ENCODE measurements at regions not wholly inside any gene's neighbourhood (a gene's known extent, or its start where the extent isn't known, plus 50 kb on each side); places are given as distances from the start of the nearest gene placed in this dataset.
A peak's percentile ranks its signal among the peaks of the same experiment; 100 is the strongest.

GRCh38 chr2:191572319-191572718 lies 105.6 kb upstream of the NABP1 start:
- DNase-seq = no peak
- Histone ChIP-seq H3K9me2 (replicated peaks; ENCODE audit: low read length) (no peaks in the 10 kb centered on the region), H3K4me2 (ENCODE audit: low read length) (no peak overlapping the region), H3K9me3 (ENCODE audit: low read length) (no peaks in the 10 kb centered on the region), H3K9ac (ENCODE audit: low read length) (no peak overlapping the region), H3K4me1 (ENCODE audit: insufficient read depth, low read length) (peaks cover 48% of the 10 kb centered on the region), H3F3A (ENCODE audit: low read length, unreplicated experiment) (no peaks in the 10 kb centered on the region), H3K27me3 (ENCODE audit: low read length) (no peaks in the 10 kb centered on the region), H3K4me3 (ENCODE audit: low read length) (no peak overlapping the region), H3K27ac (ENCODE audit: low read length) (no peak overlapping the region), H3K79me2 (ENCODE audit: low read length) (no peaks in the 10 kb centered on the region), H2AFZ (ENCODE audit: low read length) (no peak overlapping the region), H3K36me3 (ENCODE audit: low read depth, low read length) (no peaks in the 10 kb centered on the region), H4K20me1 (ENCODE audit: low read length) (no peaks in the 10 kb centered on the region)
- intact Hi-C loops (cut with micrococcal nuclease) = no loop called here
- ChIA-PET POLR2A (ENCODE audit: unreplicated experiment) (no interaction called here), CTCF (interaction anchor here (0.8 kb wide), 1 partner anchor 80 kb away, joined by 5 read pairs; no protein-coding TSS in a partner anchor)
- BruUV-seq (replicated peaks) = no TSS peak
- TF ChIP-seq EZH2phosphoT487 (IDR thresholded peaks at IDR 0.05; ENCODE audit: borderline replicate concordance, low read length) = no peak
- TF ChIP-seq EZH2 (IDR thresholded peaks at IDR 0.05; ENCODE audit: low read length, unreplicated experiment) = no peak
- no peak for TF ChIP-seq CTCF (conservative IDR thresholded peaks at IDR 0.05; ENCODE audit: low read depth, low read length)
- ATAC-seq = no peak

DNA sequence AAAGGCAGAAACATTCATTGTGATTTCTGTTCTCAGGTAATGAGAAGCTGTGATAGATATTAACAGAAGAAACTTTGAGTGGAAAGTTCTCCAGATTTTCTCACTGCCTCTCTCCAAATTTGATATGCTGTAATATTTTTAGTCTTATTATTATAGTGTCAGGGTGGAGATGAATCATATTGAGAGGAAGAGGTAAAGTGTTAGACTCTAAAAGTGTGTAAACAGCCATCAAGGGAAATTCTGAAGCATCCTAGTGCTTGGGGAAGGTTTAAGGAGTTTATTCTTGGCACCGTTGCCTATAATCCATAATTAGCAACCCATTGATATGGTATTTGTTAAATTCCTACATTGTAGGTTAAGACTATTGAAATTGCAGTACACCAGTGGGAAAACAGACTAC lies 104.7 kb upstream of the NABP1 start:
- Histone ChIP-seq H3K27ac (ENCODE audit: low read length) (no peak overlapping the region), H3F3A (ENCODE audit: low read length, unreplicated experiment) (no peaks in the 10 kb centered on the region), H3K9ac (ENCODE audit: low read length) (no peak overlapping the region), H4K20me1 (ENCODE audit: low read length) (no peaks in the 10 kb centered on the region), H3K27me3 (ENCODE audit: low read length) (no peaks in the 10 kb centered on the region), H3K4me3 (ENCODE audit: low read length) (no peak overlapping the region), H3K36me3 (ENCODE audit: low read depth, low read length) (no peaks in the 10 kb centered on the region), H3K4me2 (ENCODE audit: low read length) (no peak overlapping the region), H3K9me2 (replicated peaks; ENCODE audit: low read length) (no peaks in the 10 kb centered on the region), H3K9me3 (ENCODE audit: low read length) (no peaks in the 10 kb centered on the region), H3K4me1 (ENCODE audit: insufficient read depth, low read length) (peaks cover 54% of the 10 kb centered on the region), H2AFZ (ENCODE audit: low read length) (no peak overlapping the region), H3K79me2 (ENCODE audit: low read length) (no peaks in the 10 kb centered on the region)
- ATAC-seq (no peak), DNase-seq (no peak)
- no TSS peak for BruUV-seq (replicated peaks)
- CTCF ChIA-PET = no interaction called here
- POLR2A ChIA-PET (ENCODE audit: unreplicated experiment) = interaction anchor here (0.8 kb wide), 1 partner anchor 104 kb away, joined by 5 read pairs; the partner anchor contains the start of gene NABP1
- TF ChIP-seq EZH2 (IDR thresholded peaks at IDR 0.05; ENCODE audit: low read length, unreplicated experiment) (no peak), EZH2phosphoT487 (IDR thresholded peaks at IDR 0.05; ENCODE audit: borderline replicate concordance, low read length) (no peak), CTCF (conservative IDR thresholded peaks at IDR 0.05; ENCODE audit: low read depth, low read length) (no peak)
- intact Hi-C loops (cut with micrococcal nuclease) = no loop called here

DNA sequence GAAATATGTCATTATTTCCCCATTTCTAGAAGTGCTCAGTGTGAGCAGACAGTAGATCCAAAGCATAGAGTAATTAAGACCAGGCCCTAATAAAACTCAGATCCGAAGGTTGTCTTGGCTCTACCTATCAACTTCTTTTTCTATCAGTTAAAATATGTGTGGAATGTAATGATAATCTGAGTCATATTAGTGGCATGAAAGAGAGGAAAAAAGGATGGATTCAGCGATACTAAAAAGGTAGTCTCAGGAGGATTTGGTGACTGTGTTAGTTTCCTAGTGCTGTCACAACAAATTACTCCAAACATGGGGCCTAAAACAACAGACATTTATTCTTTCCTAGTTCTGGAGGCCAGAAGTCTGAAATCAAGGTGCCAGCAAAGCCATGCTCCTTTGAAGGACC lies 103.7 kb upstream of the NABP1 start:
- no peaks in the 10 kb centered on the region for H3K27me3 ChIP-seq (ENCODE audit: low read length)
- CTCF ChIA-PET = no interaction called here
- intact Hi-C loops (cut with micrococcal nuclease) = no loop called here
- DNase-seq = peak; percentile 73
- H2AFZ ChIP-seq (ENCODE audit: low read length) = peak overlapping the region; percentile 18
- TF ChIP-seq EZH2phosphoT487 (IDR thresholded peaks at IDR 0.05; ENCODE audit: borderline replicate concordance, low read length) = no peak
- no peak for TF ChIP-seq EZH2 (IDR thresholded peaks at IDR 0.05; ENCODE audit: low read length, unreplicated experiment)
- TF ChIP-seq CTCF (conservative IDR thresholded peaks at IDR 0.05; ENCODE audit: low read depth, low read length) = no peak
- no TSS peak for BruUV-seq (replicated peaks)
- H3K79me2 ChIP-seq (ENCODE audit: low read length) = no peaks in the 10 kb centered on the region
- peak; percentile 32 for ATAC-seq
- no peaks in the 10 kb centered on the region for H3K9me2 ChIP-seq (replicated peaks; ENCODE audit: low read length)
- peaks cover 55% of the 10 kb centered on the region for H3K4me1 ChIP-seq (ENCODE audit: insufficient read depth, low read length)
- no peaks in the 10 kb centered on the region for H3K9me3 ChIP-seq (ENCODE audit: low read length)
- no peaks in the 10 kb centered on the region for H3F3A ChIP-seq (ENCODE audit: low read length, unreplicated experiment)
- H3K9ac ChIP-seq (ENCODE audit: low read length) = no peak overlapping the region
- POLR2A ChIA-PET (ENCODE audit: unreplicated experiment) = interaction anchor here (0.5 to 0.7 kb wide), 3 partner anchors 8 to 64 kb away, joined by 3 read pairs; no protein-coding TSS in a partner anchor
- H4K20me1 ChIP-seq (ENCODE audit: low read length) = no peaks in the 10 kb centered on the region
- H3K36me3 ChIP-seq (ENCODE audit: low read depth, low read length) = no peaks in the 10 kb centered on the region
- H3K4me3 ChIP-seq (ENCODE audit: low read length) = no peak overlapping the region
- H3K4me2 ChIP-seq (ENCODE audit: low read length) = peak overlapping the region; percentile 18
- H3K27ac ChIP-seq (ENCODE audit: low read length) = no peak overlapping the region
